Tibial artery (tissue), 4 donors: ENCODE measurements at regions not wholly inside any gene's neighbourhood (a gene's known extent, or its start where the extent isn't known, plus 50 kb on each side); places are given as distances from the start of the nearest gene placed in this dataset.
A peak's percentile ranks its signal among the peaks of the same experiment; 100 is the strongest.

Experiments
- DNase-seq, 2 donors: peaks; one replicate each; pipeline ENCODE4 v3.0.0-alpha.2; 2019
- H3K27ac ChIP-seq, 2 donors: fragments of 200-600 bp; sonication (generic) in 1 of 2; 1 replicate in 1 of 2; 2 replicates in 1 of 2; pipeline ENCODE4 v1.5.1; 2018 to 2019; ENCODE audit warnings: mild to moderate bottlenecking in 1 of 2
- H3K27me3 ChIP-seq, 2 donors: fragments of 200-600 bp; sonication (generic) in 1 of 2; one replicate each; pipeline versions ENCODE4 v1.5.1 to v1.6.0; 2016 to 2019
- H3K36me3 ChIP-seq, 3 donors: fragments of 200-600 bp; sonication (generic) in 2 of 3; one replicate each; pipeline ENCODE4 v1.5.1; 2016 to 2019; ENCODE audit warnings: mild to moderate bottlenecking in 2 of 3
- H3K4me1 ChIP-seq, 4 donors: fragments of 200-600 bp; sonication (generic) in 2 of 4; 1 replicate in 3 of 4; 2 replicates in 1 of 4; pipeline ENCODE4 v1.5.1; 2016 to 2019
- H3K4me3 ChIP-seq, 2 donors: fragments of 200-600 bp; sonication (generic) in 1 of 2; 1 replicate in 1 of 2; 2 replicates in 1 of 2; pipeline ENCODE4 v1.5.1; 2018 to 2019; ENCODE audit warnings: mild to moderate bottlenecking in 2 of 2
- H3K9me3 ChIP-seq, 3 donors: fragments of 200-600 bp; sonication (generic) in 1 of 3; one replicate each; pipeline ENCODE4 v1.5.1; 2016 to 2019
- CTCF ChIP-seq, 2 experiments: fragments of 200-600 bp in 1 of 2; fragments of 450-650 bp in 1 of 2; IDR thresholded peaks; one replicate each; pipeline ENCODE4 v1.5.1; 2017 to 2019; ENCODE audit warnings: antibody characterized with exemption in 2 of 2, mild to moderate bottlenecking in 1 of 2, moderate library complexity in 1 of 2
- intact Hi-C: fragments of 100-400 bp; cut with DNase I; formaldehyde crosslinking; loops from one replicate; pipeline ENCODE4 v1.15.0; 2023; ENCODE audit warnings: low total_unique reads

- intact Hi-C loops: loop anchor here (2.0 to 10.0 kb wide), 3 partner anchors 98 to 185 kb away; no protein-coding TSS in a partner anchor
- peak overlapping the region; percentile 97 to 100 for H3K27ac ChIP-seq
- H3K4me1 ChIP-seq: peaks cover 7 to 32% (median 24%) of the 10 kb centered on the region in 4 donors
- peak overlapping the region in 1 of 2 donors; percentile 65 for H3K4me3 ChIP-seq
- no peak for TF ChIP-seq CTCF (IDR thresholded peaks at IDR 0.05)
- DNase-seq: peak; percentile 85 to 97
- H3K27me3 ChIP-seq: no peaks in the 10 kb centered on the region
- H3K36me3 ChIP-seq: no peaks in the 10 kb centered on the region
- H3K9me3 ChIP-seq: no peaks in the 10 kb centered on the region
Observed at GRCh38 chr10:78972160-78972946, 96.4 kb upstream of the ZMIZ1 start.

- intact Hi-C loops: loop anchor here (2.0 to 10.0 kb wide), 3 partner anchors 98 to 184 kb away; no protein-coding TSS in a partner anchor
- H3K9me3 ChIP-seq: no peaks in the 10 kb centered on the region
- peak; percentile 80 to 92 for DNase-seq
- H3K36me3 ChIP-seq: no peaks in the 10 kb centered on the region
- H3K27ac ChIP-seq: peak overlapping the region; percentile 97 to 100
- H3K4me1 ChIP-seq: peaks cover 7 to 32% (median 24%) of the 10 kb centered on the region in 4 donors
- H3K27me3 ChIP-seq: no peaks in the 10 kb centered on the region
- no peak for TF ChIP-seq CTCF (IDR thresholded peaks at IDR 0.05)
- peak overlapping the region; percentile 56 to 65 for H3K4me3 ChIP-seq
Observed at GRCh38 chr10:78972947-78973900, 95.5 kb upstream of the ZMIZ1 start.

GRCh38 chr10:78973901-78974616 lies 94.7 kb upstream of the ZMIZ1 start:
- intact Hi-C loops: loop anchor here (2.0 to 10.0 kb wide), 3 partner anchors 97 to 183 kb away; no protein-coding TSS in a partner anchor
- Histone ChIP-seq H3K4me3 (peak overlapping the region; percentile 56 to 65), H3K9me3 (no peaks in the 10 kb centered on the region), H3K27ac (peak overlapping the region; percentile 97 to 100), H3K27me3 (no peaks in the 10 kb centered on the region), H3K4me1 (peaks cover 7 to 32% (median 24%) of the 10 kb centered on the region in 4 donors), H3K36me3 (no peaks in the 10 kb centered on the region)
- peak in 1 of 2 donors; percentile 73 for DNase-seq
- peak in 1 of 2 experiments; percentile 16 for TF ChIP-seq CTCF (IDR thresholded peaks at IDR 0.05)

DNA sequence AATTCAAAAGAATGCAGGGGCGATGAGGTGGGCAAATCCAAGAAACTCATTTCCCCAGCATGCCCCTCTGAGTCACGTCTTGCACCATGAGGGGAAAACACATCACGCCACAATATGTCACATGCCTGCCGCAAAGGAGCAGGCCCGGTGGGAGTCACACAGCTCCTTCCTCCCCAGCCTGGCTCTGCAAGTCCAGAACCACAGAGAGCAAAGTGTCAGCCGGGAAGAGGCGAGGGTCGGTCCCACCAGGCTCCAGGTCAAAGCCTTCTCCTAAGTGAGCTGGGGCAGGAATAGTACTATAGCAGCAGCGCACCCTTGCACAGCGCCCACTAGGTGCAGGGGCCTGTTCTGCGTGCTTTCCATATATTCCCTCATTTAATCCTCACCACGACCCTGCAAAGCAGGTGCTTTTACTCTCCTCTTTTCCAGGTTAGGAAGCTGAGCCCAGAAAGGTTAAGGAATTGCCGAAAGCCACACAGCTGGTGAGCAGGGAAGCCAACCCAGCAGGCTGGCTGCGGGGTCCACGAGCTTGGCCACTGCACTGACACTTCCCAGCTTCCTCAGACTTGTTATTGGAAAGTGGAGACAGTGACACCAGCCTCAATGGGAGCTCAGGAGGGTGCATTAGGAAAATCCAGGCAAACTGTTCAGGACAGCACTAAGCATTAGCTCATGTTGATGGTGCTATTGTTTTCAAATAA lies 94.0 kb upstream of the ZMIZ1 start:
- intact Hi-C loops: loop anchor here (5.0 to 10.0 kb wide), 2 partner anchors 170 to 183 kb away; no protein-coding TSS in a partner anchor
- H3K27me3 ChIP-seq: no peaks in the 10 kb centered on the region
- peak in 1 of 2 experiments; percentile 28 for TF ChIP-seq CTCF (IDR thresholded peaks at IDR 0.05)
- H3K36me3 ChIP-seq: no peaks in the 10 kb centered on the region
- DNase-seq: peak; percentile 89 to 93
- H3K9me3 ChIP-seq: no peaks in the 10 kb centered on the region
- H3K4me3 ChIP-seq: peak overlapping the region; percentile 56 to 65
- H3K27ac ChIP-seq: peak overlapping the region; percentile 97 to 100
- peaks cover 7 to 32% (median 24%) of the 10 kb centered on the region in 4 donors for H3K4me1 ChIP-seq
